ENCODE measurements at regions not wholly inside any gene's neighbourhood (a gene's known extent, or its start where the extent isn't known, plus 50 kb on each side); places are given as distances from the start of the nearest gene placed in this dataset.

DNA sequence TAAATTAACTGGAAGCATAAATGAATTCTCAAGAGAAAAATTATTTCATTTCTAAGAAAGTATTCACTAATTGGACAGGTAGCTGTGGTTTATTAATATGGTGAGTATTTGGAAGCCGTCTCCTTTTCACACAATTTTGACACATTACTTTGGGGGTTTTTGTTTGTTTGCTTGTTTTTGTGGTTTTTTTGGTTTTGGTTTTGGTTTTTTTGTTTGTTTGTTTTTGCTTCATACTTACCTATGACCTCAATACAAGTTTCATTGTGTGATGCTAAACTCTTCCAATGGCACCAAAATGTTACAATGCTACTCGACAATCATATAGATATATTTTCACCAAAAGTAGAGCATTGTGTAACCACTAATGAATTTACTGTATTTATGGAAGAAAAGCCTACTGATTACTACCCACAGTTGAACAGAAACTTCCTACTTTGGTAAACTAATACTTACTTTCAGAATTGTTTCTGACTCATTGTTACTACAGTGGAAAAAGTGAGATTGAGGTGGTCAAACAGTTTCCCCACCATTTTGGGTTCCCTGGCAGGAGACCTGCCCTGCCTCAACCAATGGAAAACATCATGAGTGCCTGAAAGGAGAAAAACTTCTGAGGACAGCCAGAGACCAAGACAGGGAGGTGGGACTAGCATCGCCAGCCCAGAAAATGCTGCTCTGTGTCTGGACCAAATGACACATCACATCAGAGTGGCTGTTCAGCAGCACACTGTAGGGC lies 443.1 kb downstream of the HNRNPD start:
- TF ChIP-seq, protein P1, sequence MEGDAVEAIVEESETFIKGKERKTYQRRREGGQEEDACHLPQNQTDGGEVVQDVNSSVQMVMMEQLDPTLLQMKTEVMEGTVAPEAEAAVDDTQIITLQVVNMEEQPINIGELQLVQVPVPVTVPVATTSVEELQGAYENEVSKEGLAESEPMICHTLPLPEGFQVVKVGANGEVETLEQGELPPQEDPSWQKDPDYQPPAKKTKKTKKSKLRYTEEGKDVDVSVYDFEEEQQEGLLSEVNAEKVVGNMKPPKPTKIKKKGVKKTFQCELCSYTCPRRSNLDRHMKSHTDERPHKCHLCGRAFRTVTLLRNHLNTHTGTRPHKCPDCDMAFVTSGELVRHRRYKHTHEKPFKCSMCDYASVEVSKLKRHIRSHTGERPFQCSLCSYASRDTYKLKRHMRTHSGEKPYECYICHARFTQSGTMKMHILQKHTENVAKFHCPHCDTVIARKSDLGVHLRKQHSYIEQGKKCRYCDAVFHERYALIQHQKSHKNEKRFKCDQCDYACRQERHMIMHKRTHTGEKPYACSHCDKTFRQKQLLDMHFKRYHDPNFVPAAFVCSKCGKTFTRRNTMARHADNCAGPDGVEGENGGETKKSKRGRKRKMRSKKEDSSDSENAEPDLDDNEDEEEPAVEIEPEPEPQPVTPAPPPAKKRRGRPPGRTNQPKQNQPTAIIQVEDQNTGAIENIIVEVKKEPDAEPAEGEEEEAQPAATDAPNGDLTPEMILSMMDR (IDR thresholded peaks at IDR 0.05) = no peak
- no peak for TF ChIP-seq POLR2A (IDR thresholded peaks at IDR 0.05)
